ENCODE measurements at regions not wholly inside any gene's neighbourhood (a gene's known extent, or its start where the extent isn't known, plus 50 kb on each side); places are given as distances from the start of the nearest gene placed in this dataset.
"Not testable (repeated sequence)": the region's sequence is repeated elsewhere in the genome, so short reads cannot be mapped to it uniquely, and the experiment has no call there.

DNA sequence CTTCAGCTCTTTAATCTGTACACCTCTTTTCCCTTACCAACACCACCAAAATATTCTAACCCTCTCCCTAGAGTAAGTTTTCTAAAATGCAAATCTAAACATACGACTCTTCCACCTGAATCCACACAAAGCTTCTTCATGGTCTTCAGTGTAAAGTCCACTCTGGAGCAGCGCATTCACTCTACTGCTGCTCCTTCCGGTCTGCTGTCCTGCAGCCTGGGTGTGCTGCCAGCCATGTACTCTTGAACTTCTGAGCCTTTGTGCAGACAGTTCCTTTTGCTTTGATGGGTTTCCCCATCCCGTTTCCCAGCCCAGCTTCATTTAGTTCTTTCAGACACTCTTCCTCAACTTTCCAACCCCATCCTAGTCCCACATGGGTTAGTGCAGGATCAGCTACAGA, 108.7 kb upstream of the SGK1 start:
- TF ChIP-seq, protein P1, sequence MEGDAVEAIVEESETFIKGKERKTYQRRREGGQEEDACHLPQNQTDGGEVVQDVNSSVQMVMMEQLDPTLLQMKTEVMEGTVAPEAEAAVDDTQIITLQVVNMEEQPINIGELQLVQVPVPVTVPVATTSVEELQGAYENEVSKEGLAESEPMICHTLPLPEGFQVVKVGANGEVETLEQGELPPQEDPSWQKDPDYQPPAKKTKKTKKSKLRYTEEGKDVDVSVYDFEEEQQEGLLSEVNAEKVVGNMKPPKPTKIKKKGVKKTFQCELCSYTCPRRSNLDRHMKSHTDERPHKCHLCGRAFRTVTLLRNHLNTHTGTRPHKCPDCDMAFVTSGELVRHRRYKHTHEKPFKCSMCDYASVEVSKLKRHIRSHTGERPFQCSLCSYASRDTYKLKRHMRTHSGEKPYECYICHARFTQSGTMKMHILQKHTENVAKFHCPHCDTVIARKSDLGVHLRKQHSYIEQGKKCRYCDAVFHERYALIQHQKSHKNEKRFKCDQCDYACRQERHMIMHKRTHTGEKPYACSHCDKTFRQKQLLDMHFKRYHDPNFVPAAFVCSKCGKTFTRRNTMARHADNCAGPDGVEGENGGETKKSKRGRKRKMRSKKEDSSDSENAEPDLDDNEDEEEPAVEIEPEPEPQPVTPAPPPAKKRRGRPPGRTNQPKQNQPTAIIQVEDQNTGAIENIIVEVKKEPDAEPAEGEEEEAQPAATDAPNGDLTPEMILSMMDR (IDR thresholded peaks at IDR 0.05) = no peak
- TF ChIP-seq EP300 (IDR thresholded peaks at IDR 0.05) (no peak), POLR2A (IDR thresholded peaks at IDR 0.05) (no peak), POLR2AphosphoS5 (IDR thresholded peaks at IDR 0.05) (no peak)
- H3K27ac ChIP-seq = no peak overlapping the region
- no peaks in the 10 kb centered on the region for H3K36me3 ChIP-seq
- H3K4me3 ChIP-seq = no peak overlapping the region
- no peaks in the 10 kb centered on the region for H3K27me3 ChIP-seq
- H3K4me1 ChIP-seq = peaks cover 4% of the 10 kb centered on the region
- H3K9me3 ChIP-seq = no peaks in the 10 kb centered on the region
- WGBS = 95% methylated on average over 4 of the region's 4 CpGs
- DNase-seq (ENCODE audit: low spot score in 2 of 2) = no peak

DNA sequence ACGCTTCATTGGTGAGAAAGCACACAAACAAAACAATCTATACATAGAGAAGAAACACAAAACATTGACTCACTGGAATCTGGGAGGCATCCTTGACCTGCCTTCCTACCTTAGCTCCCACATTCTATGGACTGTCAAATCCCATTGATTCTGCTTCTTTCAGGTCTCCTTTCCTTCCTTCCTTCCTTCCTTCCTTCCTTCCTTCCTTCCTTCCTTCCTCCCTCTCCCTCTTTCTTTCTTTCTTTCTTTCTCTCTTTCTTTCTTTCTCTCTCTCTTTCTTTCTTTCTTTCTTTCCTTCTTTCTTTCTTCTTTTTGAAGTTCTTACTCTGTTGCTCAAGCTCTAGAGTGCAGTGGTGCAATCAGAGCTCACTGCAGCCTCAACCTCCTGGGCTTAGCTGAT, 108.0 kb upstream of the SGK1 start:
- DNase-seq (ENCODE audit: low spot score in 2 of 2); H3K4me1 ChIP-seq; H3K4me3 ChIP-seq; H3K27me3 ChIP-seq; H3K27ac ChIP-seq; H3K36me3 ChIP-seq; H3K9me3 ChIP-seq: not testable (repeated sequence)
- 86% methylated on average over 1 of the region's 1 CpG for WGBS

DNA sequence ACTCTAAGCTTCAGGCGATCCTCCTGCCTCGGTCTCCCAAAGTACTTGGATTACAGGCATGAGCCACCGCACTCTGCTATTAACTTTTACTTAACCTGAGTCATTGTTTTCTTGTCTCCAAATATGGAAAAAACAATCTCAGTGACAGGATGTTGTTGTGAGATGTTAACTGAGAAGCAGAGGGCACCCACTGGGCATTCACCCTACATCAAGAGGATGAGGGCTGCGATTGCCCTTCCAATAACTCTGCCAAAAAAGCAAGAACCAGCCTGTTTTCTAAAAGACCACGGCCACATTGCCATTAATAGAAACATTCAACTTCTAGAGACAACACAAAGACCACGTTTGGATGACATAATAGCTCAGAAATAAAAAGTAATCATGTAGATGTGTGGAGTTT, 107.6 kb upstream of the SGK1 start:
- no peak overlapping the region for H3K27ac ChIP-seq
- WGBS = 89% methylated on average over 6 of the region's 6 CpGs
- TF ChIP-seq EP300 (IDR thresholded peaks at IDR 0.05) (no peak), POLR2A (IDR thresholded peaks at IDR 0.05) (no peak), POLR2AphosphoS5 (IDR thresholded peaks at IDR 0.05) (no peak)
- TF ChIP-seq, protein P1 (IDR thresholded peaks at IDR 0.05) = no peak
- no peak for DNase-seq (ENCODE audit: low spot score in 2 of 2)
- H3K27me3 ChIP-seq = no peaks in the 10 kb centered on the region
- H3K9me3 ChIP-seq = no peaks in the 10 kb centered on the region
- peaks cover 7% of the 10 kb centered on the region for H3K4me1 ChIP-seq
- H3K4me3 ChIP-seq = no peak overlapping the region
- H3K36me3 ChIP-seq = no peaks in the 10 kb centered on the region

DNA sequence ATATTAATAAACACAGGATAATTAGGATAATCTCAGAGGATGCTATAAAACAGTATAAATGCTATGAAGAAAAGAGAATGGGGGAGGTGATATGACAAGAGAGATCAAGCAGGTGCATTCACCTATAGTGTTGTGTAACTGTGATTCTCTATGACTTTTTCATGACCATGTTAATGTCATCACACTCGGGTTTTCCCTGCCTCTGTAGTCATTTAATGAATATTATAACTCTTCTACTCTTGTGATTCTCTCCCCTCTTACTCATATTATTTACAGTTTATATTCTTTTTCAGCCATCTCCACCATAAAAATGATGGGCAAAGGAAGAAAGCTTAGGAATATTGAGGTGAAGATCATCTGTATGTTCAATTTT, 106.9 kb upstream of the SGK1 start:
- TF ChIP-seq, protein P1 (IDR thresholded peaks at IDR 0.05) = no peak
- H3K4me3 ChIP-seq = no peak overlapping the region
- peaks cover 7% of the 10 kb centered on the region for H3K4me1 ChIP-seq
- DNase-seq (ENCODE audit: low spot score in 2 of 2) = no peak
- no peaks in the 10 kb centered on the region for H3K27me3 ChIP-seq
- H3K9me3 ChIP-seq = no peaks in the 10 kb centered on the region
- 85% methylated on average over 1 of the region's 1 CpG for WGBS
- H3K27ac ChIP-seq = no peak overlapping the region
- no peaks in the 10 kb centered on the region for H3K36me3 ChIP-seq

DNA sequence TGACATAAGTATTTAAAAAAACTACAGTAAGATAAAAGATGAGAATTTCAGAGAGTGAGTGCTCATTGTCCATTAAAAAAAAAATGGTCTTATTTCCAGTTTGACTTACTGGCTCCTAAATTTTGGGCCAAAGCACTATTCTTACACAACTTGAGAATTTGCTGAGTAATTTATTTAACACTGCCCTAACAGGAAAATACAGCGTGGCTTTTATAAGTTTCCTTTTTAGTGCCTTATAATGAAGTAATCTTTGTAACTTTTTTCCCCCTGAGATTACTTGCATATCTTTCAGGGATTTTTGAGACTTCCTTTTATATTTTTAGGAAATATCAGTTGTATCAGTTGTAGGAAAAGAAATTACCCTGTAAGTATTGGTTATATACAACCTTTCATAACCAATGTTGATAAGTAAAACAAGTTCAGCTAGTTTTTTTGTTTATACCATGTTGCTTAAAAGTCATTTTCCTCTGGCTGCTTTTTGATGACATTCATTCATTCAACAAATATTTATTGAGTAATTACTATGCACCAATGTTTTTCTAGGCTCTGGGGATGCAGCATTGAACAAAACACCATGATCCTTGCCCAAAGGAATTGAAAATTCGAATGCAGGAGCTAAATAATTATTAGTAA, 106.4 kb upstream of the SGK1 start:
- Histone ChIP-seq H3K36me3 (no peaks in the 10 kb centered on the region), H3K27me3 (no peaks in the 10 kb centered on the region), H3K4me3 (no peak overlapping the region), H3K9me3 (no peaks in the 10 kb centered on the region), H3K27ac (no peak overlapping the region), H3K4me1 (peaks cover 11% of the 10 kb centered on the region)
- no peak for DNase-seq (ENCODE audit: low spot score in 2 of 2)
- TF ChIP-seq POLR2AphosphoS5 (IDR thresholded peaks at IDR 0.05) (no peak), EP300 (IDR thresholded peaks at IDR 0.05) (no peak), POLR2A (IDR thresholded peaks at IDR 0.05) (no peak)
- TF ChIP-seq, protein P1 (IDR thresholded peaks at IDR 0.05) = no peak
- 39% methylated on average over 2 of the region's 2 CpGs for WGBS

Measured in suprapubic skin (tissue), 4 donors.